ENCODE measurements at regions not wholly inside any gene's neighbourhood (a gene's known extent, or its start where the extent isn't known, plus 50 kb on each side); places are given as distances from the start of the nearest gene placed in this dataset.

GRCh38 chr19:27822336-27822735, 1390.6 kb downstream of the UQCRFS1 start:
- TF ChIP-seq CTCF (IDR thresholded peaks at IDR 0.05) (no peak), POLR2A (IDR thresholded peaks at IDR 0.05) (no peak)
